ENCODE measurements at regions not wholly inside any gene's neighbourhood (a gene's known extent, or its start where the extent isn't known, plus 50 kb on each side); places are given as distances from the start of the nearest gene placed in this dataset.

DNA sequence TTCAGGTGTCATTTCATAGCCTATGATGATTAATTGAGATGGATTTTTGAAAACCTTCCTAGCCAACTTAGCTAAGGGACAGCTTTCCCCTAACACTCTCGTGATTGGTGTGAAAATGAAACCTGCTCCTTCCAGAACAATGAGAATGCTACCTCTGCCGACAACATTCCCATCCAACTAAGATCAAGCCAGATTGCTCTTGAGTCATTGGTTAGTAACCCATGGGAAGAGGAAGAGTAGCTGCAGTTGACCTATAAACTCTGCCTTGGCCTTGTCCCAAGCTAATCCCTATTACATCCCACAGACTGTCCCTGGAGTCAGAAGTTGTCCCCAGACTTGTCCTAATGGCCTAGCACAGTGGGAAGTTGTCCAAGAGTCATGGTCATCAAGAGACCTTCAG, 80.5 kb upstream of the SVIL start:
- no TSS peak for BruUV-seq (replicated peaks)
- Histone ChIP-seq H2AFZ (ENCODE audit: low read depth, low read length) (no peak overlapping the region), H3K27ac (ENCODE audit: extremely low read depth, low read depth, low read length) (no peak overlapping the region), H3K36me3 (ENCODE audit: control insufficient read depth, insufficient read depth, low read length) (no peaks in the 10 kb centered on the region), H3K79me2 (ENCODE audit: control insufficient read depth, insufficient read depth, low read length) (no peaks in the 10 kb centered on the region), H3K9ac (ENCODE audit: insufficient read depth in 1 of 2, low read depth in 2 of 2, low read length in 2 of 2) (no peak overlapping the region), H3K27me3 (ENCODE audit: control insufficient read depth in 2 of 2, insufficient read depth in 2 of 2, low read length in 2 of 2) (no peaks in the 10 kb centered on the region), H4K20me1 (replicated peaks; ENCODE audit: control insufficient read depth, insufficient read depth, low read length) (no peaks in the 10 kb centered on the region), H3K4me2 (ENCODE audit: insufficient read depth, low read length) (no peak overlapping the region), H3K9me1 (ENCODE audit: control insufficient read depth, insufficient read depth, low read length) (no peaks in the 10 kb centered on the region), H3K9me3 (replicated peaks; ENCODE audit: control insufficient read depth, insufficient read depth, low read depth, low read length) (no peaks in the 10 kb centered on the region), H3K4me1 (replicated peaks in 1 of 2; ENCODE audit: control insufficient read depth in 2 of 2, insufficient read depth in 2 of 2, low read length in 2 of 2) (no peaks in the 10 kb centered on the region), H3K4me3 (no peak overlapping the region)
- WGBS (ENCODE audit: insufficient coverage, low coverage, missing lambda C conversion rate) = 0% methylated on average over 2 of the region's 2 CpGs
- ChIA-PET CTCF (ENCODE audit: low intra/inter-chr PET ratio) (no interaction called here), POLR2A (no interaction called here)
- in situ Hi-C loops (cut with MboI) (no loop called here), intact Hi-C loops (cut with micrococcal nuclease) (no loop called here)
- no peak for TF ChIP-seq TOE1 (IDR thresholded peaks at IDR 0.05; ENCODE audit: borderline replicate concordance)
- TF ChIP-seq TOE1 (CRISPR knock-in tag; IDR thresholded peaks at IDR 0.05; ENCODE audit: borderline replicate concordance, low read depth) = no peak
- no peak for TF ChIP-seq TEAD4 (IDR thresholded peaks at IDR 0.05; ENCODE audit: low read length)
- no peak for TF ChIP-seq TEAD4 (CRISPR knock-in tag; IDR thresholded peaks at IDR 0.05; ENCODE audit: borderline replicate concordance)
- TF ChIP-seq ZNF830 (CRISPR knock-in tag; IDR thresholded peaks at IDR 0.05) = no peak
- no peak for TF ChIP-seq NFRKB (IDR thresholded peaks at IDR 0.05; ENCODE audit: low read depth)
- TF ChIP-seq, protein P1, sequence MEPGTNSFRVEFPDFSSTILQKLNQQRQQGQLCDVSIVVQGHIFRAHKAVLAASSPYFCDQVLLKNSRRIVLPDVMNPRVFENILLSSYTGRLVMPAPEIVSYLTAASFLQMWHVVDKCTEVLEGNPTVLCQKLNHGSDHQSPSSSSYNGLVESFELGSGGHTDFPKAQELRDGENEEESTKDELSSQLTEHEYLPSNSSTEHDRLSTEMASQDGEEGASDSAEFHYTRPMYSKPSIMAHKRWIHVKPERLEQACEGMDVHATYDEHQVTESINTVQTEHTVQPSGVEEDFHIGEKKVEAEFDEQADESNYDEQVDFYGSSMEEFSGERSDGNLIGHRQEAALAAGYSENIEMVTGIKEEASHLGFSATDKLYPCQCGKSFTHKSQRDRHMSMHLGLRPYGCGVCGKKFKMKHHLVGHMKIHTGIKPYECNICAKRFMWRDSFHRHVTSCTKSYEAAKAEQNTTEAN (CRISPR knock-in tag; IDR thresholded peaks at IDR 0.05) = no peak
- no peak for TF ChIP-seq CCNT2 (IDR thresholded peaks at IDR 0.05; ENCODE audit: borderline replicate concordance, extremely low read depth, insufficient read length, low read depth, low read length)
- no peak for TF ChIP-seq ZNF586 (CRISPR knock-in tag; conservative IDR thresholded peaks at IDR 0.05)
- no peak for TF ChIP-seq ADNP (tag; IDR thresholded peaks at IDR 0.05)
- TF ChIP-seq EWSR1 (IDR thresholded peaks at IDR 0.05; ENCODE audit: borderline replicate concordance, low read depth, partially characterized antibody) = no peak
- no peak for TF ChIP-seq RBM15 (IDR thresholded peaks at IDR 0.05; ENCODE audit: insufficient read depth, low read length)
- TF ChIP-seq ZZZ3 (IDR thresholded peaks at IDR 0.05) = no peak
- no peak for TF ChIP-seq XRCC4 (IDR thresholded peaks at IDR 0.05; ENCODE audit: extremely low read depth, insufficient read depth, insufficient read length)
- TF ChIP-seq, protein P2, sequence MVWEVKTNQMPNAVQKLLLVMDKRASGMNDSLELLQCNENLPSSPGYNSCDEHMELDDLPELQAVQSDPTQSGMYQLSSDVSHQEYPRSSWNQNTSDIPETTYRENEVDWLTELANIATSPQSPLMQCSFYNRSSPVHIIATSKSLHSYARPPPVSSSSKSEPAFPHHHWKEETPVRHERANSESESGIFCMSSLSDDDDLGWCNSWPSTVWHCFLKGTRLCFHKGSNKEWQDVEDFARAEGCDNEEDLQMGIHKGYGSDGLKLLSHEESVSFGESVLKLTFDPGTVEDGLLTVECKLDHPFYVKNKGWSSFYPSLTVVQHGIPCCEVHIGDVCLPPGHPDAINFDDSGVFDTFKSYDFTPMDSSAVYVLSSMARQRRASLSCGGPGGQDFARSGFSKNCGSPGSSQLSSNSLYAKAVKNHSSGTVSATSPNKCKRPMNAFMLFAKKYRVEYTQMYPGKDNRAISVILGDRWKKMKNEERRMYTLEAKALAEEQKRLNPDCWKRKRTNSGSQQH (CRISPR knock-in tag; IDR thresholded peaks at IDR 0.05) = no peak
- TF ChIP-seq ZNF644 (tag; IDR thresholded peaks at IDR 0.05; ENCODE audit: low read depth) = no peak
- no peak for TF ChIP-seq MYBL2 (IDR thresholded peaks at IDR 0.05; ENCODE audit: low read depth)
- no peak for TF ChIP-seq MYBL2 (CRISPR knock-in tag; IDR thresholded peaks at IDR 0.05; ENCODE audit: borderline replicate concordance)
- TF ChIP-seq POLR2G (IDR thresholded peaks at IDR 0.05; ENCODE audit: low read depth, low read length) = no peak
- TF ChIP-seq, protein P3, sequence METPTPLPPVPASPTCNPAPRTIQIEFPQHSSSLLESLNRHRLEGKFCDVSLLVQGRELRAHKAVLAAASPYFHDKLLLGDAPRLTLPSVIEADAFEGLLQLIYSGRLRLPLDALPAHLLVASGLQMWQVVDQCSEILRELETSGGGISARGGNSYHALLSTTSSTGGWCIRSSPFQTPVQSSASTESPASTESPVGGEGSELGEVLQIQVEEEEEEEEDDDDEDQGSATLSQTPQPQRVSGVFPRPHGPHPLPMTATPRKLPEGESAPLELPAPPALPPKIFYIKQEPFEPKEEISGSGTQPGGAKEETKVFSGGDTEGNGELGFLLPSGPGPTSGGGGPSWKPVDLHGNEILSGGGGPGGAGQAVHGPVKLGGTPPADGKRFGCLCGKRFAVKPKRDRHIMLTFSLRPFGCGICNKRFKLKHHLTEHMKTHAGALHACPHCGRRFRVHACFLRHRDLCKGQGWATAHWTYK (CRISPR knock-in tag; IDR thresholded peaks at IDR 0.05) = no peak
- TF ChIP-seq CGGBP1 (CRISPR knock-in tag; IDR thresholded peaks at IDR 0.05) = no peak
- ATAC-seq = no peak
- no peak for DNase-seq (ENCODE audit: extremely low read depth in 1 of 4, low spot score in 3 of 4)
- FAIRE-seq = no peak

Data from K562 (cell line).